ENCODE measurements at regions not wholly inside any gene's neighbourhood (a gene's known extent, or its start where the extent isn't known, plus 50 kb on each side); places are given as distances from the start of the nearest gene placed in this dataset.
"Not testable (repeated sequence)": the region's sequence is repeated elsewhere in the genome, so short reads cannot be mapped to it uniquely, and the experiment has no call there.

DNA sequence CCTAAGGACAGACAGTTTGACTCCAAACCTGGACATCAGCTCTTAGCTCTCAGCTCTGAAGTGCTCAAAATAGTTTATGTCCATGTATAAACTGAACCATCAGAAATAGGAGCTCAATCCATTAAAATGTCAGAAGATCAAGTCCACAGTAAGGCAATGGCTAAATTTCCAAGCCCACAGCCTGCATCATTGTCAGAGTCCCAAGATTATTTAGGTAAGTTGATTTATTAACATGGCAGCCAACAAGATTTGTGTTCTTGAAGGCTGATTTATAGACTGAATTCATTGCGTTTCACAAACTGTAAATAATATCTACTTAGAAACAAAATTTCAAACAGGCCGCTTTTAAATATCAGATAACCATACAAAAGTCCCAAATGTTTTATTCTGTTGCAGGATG, 286.5 kb upstream of the ADGRL3 start:
- Histone ChIP-seq H3K9me3 (no peaks in the 10 kb centered on the region), H3K36me3 (no peaks in the 10 kb centered on the region), H3K4me1 (no peaks in the 10 kb centered on the region), H3K4me3 (no peak overlapping the region), H3K27me3 (no peaks in the 10 kb centered on the region), H3K27ac (no peak overlapping the region)
- 83 to 87% methylated on average over 2 of the region's 2 CpGs for WGBS, 2 donors
- TF ChIP-seq, protein P1, sequence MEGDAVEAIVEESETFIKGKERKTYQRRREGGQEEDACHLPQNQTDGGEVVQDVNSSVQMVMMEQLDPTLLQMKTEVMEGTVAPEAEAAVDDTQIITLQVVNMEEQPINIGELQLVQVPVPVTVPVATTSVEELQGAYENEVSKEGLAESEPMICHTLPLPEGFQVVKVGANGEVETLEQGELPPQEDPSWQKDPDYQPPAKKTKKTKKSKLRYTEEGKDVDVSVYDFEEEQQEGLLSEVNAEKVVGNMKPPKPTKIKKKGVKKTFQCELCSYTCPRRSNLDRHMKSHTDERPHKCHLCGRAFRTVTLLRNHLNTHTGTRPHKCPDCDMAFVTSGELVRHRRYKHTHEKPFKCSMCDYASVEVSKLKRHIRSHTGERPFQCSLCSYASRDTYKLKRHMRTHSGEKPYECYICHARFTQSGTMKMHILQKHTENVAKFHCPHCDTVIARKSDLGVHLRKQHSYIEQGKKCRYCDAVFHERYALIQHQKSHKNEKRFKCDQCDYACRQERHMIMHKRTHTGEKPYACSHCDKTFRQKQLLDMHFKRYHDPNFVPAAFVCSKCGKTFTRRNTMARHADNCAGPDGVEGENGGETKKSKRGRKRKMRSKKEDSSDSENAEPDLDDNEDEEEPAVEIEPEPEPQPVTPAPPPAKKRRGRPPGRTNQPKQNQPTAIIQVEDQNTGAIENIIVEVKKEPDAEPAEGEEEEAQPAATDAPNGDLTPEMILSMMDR (IDR thresholded peaks at IDR 0.05) = no peak
- TF ChIP-seq POLR2A (IDR thresholded peaks at IDR 0.05) = no peak
- intact Hi-C loops (cut with DNase I) = no loop called here
- DNase-seq = no peak

- DNase-seq; H3K36me3 ChIP-seq; intact Hi-C loops (cut with DNase I); H3K4me3 ChIP-seq; H3K4me1 ChIP-seq; H3K27ac ChIP-seq; H3K9me3 ChIP-seq; H3K27me3 ChIP-seq: not testable (repeated sequence)
- 82% methylated on average over 4 of the region's 4 CpGs for WGBS, 2 donors
These were observed 278.4 kb upstream of the ADGRL3 start for GRCh38 chr4:60921735-60922134.

DNA sequence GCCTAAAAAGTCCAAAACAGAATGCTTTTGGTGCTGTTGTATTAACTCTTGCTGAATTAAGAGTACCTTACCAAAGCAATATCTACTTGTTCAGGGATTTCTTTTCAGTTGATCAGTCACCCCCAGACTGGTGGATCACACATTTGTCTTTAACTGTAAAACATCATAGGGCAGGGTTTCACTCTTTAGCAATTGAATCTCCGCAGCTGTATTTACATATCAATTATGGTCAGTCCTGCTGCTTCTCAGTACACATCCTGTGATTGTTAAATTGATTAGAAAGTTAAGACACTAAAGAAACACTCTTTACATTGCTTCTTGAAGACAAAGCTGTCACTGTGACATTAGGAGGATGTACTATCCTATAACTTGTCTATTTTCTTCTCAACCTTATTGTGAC, 277.1 kb upstream of the ADGRL3 start:
- no peaks in the 10 kb centered on the region for H3K4me1 ChIP-seq
- H3K36me3 ChIP-seq = no peaks in the 10 kb centered on the region
- no peaks in the 10 kb centered on the region for H3K9me3 ChIP-seq
- intact Hi-C loops (cut with DNase I) = no loop called here
- 68 to 83% methylated on average over 1 of the region's 1 CpG for WGBS, 2 donors
- DNase-seq = no peak
- H3K27ac ChIP-seq = no peak overlapping the region
- H3K4me3 ChIP-seq = no peak overlapping the region
- no peaks in the 10 kb centered on the region for H3K27me3 ChIP-seq
- no peak for TF ChIP-seq POLR2A (IDR thresholded peaks at IDR 0.05)
- TF ChIP-seq, protein P1 (IDR thresholded peaks at IDR 0.05) = no peak

DNA sequence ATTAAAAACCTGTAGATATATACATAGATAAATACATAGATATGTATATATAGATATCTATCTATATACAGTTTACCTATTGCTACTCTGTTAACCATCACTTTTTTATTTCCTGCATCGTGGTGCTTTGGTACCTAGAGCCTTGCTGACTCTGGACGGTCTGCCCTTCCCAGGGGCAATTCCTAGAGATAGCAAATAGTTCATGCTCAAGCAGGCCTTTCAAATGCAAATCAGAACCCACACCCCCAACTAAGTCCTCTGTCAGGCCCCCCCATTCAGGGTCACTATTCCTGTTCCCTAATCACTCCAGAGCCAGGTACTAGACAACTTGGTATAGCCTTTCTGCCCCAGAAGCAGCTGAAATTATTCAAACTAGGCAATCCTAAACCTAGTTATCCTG, 273.5 kb upstream of the ADGRL3 start:
- Histone ChIP-seq H3K4me1 (no peaks in the 10 kb centered on the region), H3K9me3 (no peaks in the 10 kb centered on the region), H3K27ac (no peak overlapping the region), H3K36me3 (no peaks in the 10 kb centered on the region), H3K4me3 (no peak overlapping the region), H3K27me3 (no peaks in the 10 kb centered on the region)
- WGBS, 2 donors = 85 to 92% methylated on average over 2 of the region's 2 CpGs
- intact Hi-C loops (cut with DNase I) = no loop called here
- TF ChIP-seq, protein P1 (IDR thresholded peaks at IDR 0.05) = no peak
- TF ChIP-seq POLR2A (IDR thresholded peaks at IDR 0.05) = no peak
- DNase-seq = no peak

DNA sequence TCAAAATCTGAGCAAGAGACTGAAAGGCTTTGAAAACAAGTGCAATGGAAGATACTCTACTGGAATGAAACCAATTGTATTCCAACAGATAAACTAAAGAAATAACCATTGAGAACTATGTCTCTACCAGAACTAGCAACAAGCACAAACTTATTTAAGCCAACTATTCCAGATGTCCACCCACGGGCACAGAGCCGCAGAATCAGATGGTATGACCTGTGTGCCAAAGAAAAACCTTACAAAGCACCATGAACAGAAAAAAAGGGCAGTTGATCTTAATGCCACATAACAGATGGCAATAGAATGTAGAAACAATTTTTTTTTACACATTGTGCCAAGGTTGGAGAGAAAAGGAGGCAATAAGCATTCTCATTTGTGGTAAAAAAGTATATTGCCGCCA, 269.3 kb upstream of the ADGRL3 start:
- 88 to 92% methylated on average over 3 of the region's 3 CpGs for WGBS, 2 donors
- Histone ChIP-seq H3K36me3 (no peaks in the 10 kb centered on the region), H3K9me3 (no peaks in the 10 kb centered on the region), H3K27ac (no peak overlapping the region), H3K4me3 (no peak overlapping the region), H3K27me3 (no peaks in the 10 kb centered on the region), H3K4me1 (no peaks in the 10 kb centered on the region)
- DNase-seq = no peak
- intact Hi-C loops (cut with DNase I) = no loop called here
- TF ChIP-seq, protein P1 (IDR thresholded peaks at IDR 0.05) = no peak
- no peak for TF ChIP-seq POLR2A (IDR thresholded peaks at IDR 0.05)

DNA sequence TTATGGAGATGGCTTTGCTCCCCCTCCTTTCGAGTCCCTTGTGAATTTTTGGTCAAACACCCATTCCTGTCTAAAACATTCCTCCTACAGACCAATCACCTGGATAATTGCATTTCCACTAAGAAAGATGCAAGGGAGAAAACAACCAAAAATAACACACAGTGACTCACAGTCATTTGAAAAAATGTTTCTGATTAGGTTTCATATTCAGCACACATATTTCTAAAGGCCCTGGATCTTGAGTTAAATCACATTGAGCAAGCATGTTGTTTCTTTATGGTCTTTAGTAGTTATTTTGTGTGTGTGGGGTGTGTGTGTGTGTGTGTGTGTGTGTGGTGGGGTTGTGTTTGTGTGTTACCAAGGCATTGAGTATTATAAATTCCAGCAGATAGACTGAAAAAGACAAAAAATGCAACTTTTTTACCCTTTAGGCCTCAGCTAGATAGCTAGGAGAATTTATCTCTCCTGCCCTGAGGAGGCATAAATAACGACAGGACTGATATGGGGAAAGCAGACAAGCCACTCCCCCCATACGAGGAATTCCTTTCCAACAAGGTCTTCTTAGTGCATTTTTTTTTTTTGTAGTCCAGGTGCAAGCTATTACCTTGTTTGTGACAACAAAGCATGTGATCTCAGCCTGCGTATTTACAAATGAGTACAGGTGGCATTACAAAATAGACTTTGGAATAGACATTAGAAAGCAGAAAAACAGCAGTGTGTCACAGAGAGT, 265.4 kb upstream of the ADGRL3 start:
- H3K4me3 ChIP-seq = no peak overlapping the region
- WGBS, 2 donors = 68 to 72% methylated on average over 4 of the region's 4 CpGs
- intact Hi-C loops (cut with DNase I) = no loop called here
- no peak for TF ChIP-seq POLR2A (IDR thresholded peaks at IDR 0.05)
- no peaks in the 10 kb centered on the region for H3K9me3 ChIP-seq
- H3K36me3 ChIP-seq = no peaks in the 10 kb centered on the region
- H3K27me3 ChIP-seq = no peaks in the 10 kb centered on the region
- no peak for DNase-seq
- H3K4me1 ChIP-seq = no peaks in the 10 kb centered on the region
- no peak overlapping the region for H3K27ac ChIP-seq
